ENCODE measurements at regions not wholly inside any gene's neighbourhood (a gene's known extent, or its start where the extent isn't known, plus 50 kb on each side); places are given as distances from the start of the nearest gene placed in this dataset.

DNA sequence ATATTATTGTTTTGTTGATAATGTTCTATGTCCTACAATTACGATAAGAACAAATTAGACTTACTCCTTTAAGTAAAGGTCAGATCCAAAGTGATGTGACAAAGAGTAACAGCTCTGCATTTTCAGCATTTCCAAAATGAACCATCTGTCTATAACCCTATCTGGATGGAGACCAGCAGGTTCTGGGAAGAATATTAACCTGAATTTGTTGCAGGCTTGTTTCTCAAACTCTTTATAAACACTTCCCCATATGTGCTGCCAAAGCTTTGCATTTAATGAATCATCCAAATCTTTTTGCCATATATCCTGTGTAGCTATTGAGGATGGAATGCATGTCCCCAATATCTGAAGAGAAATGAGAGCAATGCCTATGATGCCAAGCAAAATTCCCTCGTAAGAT, 198.9 kb upstream of the SLC27A6 start:
- no peak for DNase-seq
- no peak overlapping the region for H3K27ac Mint-ChIP-seq
- peaks cover 0 to 11% (median 5%) of the 10 kb centered on the region in 6 donors for H3K9me3 Mint-ChIP-seq
- no peak overlapping the region for H3K4me3 Mint-ChIP-seq
- peaks cover 0 to 2% (median 2%) of the 10 kb centered on the region in 3 donors for H3K27me3 Mint-ChIP-seq (ENCODE audit: low read depth in 3 of 3)
- H3K36me3 Mint-ChIP-seq = peaks cover 0 to 4% (median 0%) of the 10 kb centered on the region in 3 donors
- H3K4me1 Mint-ChIP-seq = no peaks in the 10 kb centered on the region

GRCh38 chr5:128770907-128771306, 194.4 kb upstream of the SLC27A6 start:
- Mint-ChIP-seq H3K27me3 (ENCODE audit: low read depth in 3 of 3) (peaks cover 0 to 2% (median 2%) of the 10 kb centered on the region in 3 donors), H3K36me3 (peaks cover 0 to 4% (median 0%) of the 10 kb centered on the region in 3 donors), H3K4me3 (no peak overlapping the region), H3K9me3 (peaks cover 0 to 19% (median 5%) of the 10 kb centered on the region in 6 donors), H3K4me1 (no peaks in the 10 kb centered on the region), H3K27ac (no peak overlapping the region)
- no peak for DNase-seq

GRCh38 chr5:128772356-128772755, 192.9 kb upstream of the SLC27A6 start:
- no peaks in the 10 kb centered on the region for H3K4me1 Mint-ChIP-seq
- peaks cover 0 to 2% (median 2%) of the 10 kb centered on the region in 3 donors for H3K27me3 Mint-ChIP-seq (ENCODE audit: low read depth in 3 of 3)
- H3K27ac Mint-ChIP-seq = no peak overlapping the region
- peaks cover 0 to 9% (median 6%) of the 10 kb centered on the region in 6 donors for H3K9me3 Mint-ChIP-seq
- DNase-seq = no peak
- peaks cover 0 to 4% (median 0%) of the 10 kb centered on the region in 3 donors for H3K36me3 Mint-ChIP-seq
- no peak overlapping the region for H3K4me3 Mint-ChIP-seq

DNA sequence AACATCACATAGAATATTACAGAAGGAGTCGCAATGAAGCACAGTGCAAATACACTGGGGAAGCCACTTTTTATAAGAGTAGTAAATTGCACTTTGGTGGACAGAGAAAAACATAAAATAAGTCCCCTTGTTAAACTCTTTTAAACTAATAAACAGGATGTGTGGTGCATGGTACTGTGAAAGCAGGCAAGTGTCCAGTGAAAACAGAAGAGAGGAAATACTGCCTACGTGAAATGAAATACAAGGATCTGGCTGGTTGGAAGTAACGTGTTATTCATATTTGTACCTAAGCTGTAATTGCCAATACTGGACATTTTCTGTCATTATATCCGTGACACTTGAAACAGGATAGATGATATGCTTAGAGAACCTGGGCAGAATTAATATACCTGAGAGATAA, 191.9 kb upstream of the SLC27A6 start:
- peaks cover 0 to 9% (median 7%) of the 10 kb centered on the region in 6 donors for H3K9me3 Mint-ChIP-seq
- no peak overlapping the region for H3K27ac Mint-ChIP-seq
- peaks cover 0 to 2% (median 0%) of the 10 kb centered on the region in 3 donors for H3K27me3 Mint-ChIP-seq (ENCODE audit: low read depth in 3 of 3)
- no peaks in the 10 kb centered on the region for H3K4me1 Mint-ChIP-seq
- no peak overlapping the region for H3K4me3 Mint-ChIP-seq
- peaks cover 0 to 4% (median 0%) of the 10 kb centered on the region in 3 donors for H3K36me3 Mint-ChIP-seq
- DNase-seq = no peak

- H3K4me1 Mint-ChIP-seq = no peaks in the 10 kb centered on the region
- no peak overlapping the region for H3K4me3 Mint-ChIP-seq
- H3K9me3 Mint-ChIP-seq = peaks cover 0 to 9% (median 5%) of the 10 kb centered on the region in 6 donors
- no peak for DNase-seq
- H3K27ac Mint-ChIP-seq = no peak overlapping the region
- peaks cover 0 to 2% (median 0%) of the 10 kb centered on the region in 3 donors for H3K27me3 Mint-ChIP-seq (ENCODE audit: low read depth in 3 of 3)
- peaks cover 0 to 4% (median 0%) of the 10 kb centered on the region in 3 donors for H3K36me3 Mint-ChIP-seq
These were observed 190.7 kb upstream of the SLC27A6 start for GRCh38 chr5:128774605-128775004.

DNA sequence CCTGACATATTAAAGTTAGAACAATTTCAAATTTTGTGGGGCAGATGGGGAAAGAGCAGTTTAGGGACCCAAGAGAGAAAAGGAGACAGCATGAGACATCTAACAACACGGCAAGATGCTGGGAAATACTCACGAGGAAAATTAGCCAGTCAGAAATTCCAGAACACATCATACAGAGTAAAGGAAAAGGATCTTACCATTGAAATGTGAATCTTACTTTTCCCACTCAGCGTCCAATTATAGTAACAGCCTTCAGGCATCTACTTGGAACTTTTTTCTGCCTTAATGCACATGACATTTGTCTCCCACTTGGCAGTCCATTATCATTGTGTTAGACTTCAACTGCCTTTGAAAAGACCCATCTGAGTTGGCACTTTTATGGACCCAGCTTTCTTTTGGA, 189.7 kb upstream of the SLC27A6 start:
- no peak for DNase-seq
- Mint-ChIP-seq H3K9me3 (peaks cover 0 to 9% (median 3%) of the 10 kb centered on the region in 6 donors), H3K4me3 (no peak overlapping the region)

GRCh38 chr5:128777052-128777451, 188.2 kb upstream of the SLC27A6 start:
- no peak overlapping the region for H3K27ac Mint-ChIP-seq
- H3K27me3 Mint-ChIP-seq (ENCODE audit: low read depth in 3 of 3) = no peaks in the 10 kb centered on the region
- no peaks in the 10 kb centered on the region for H3K36me3 Mint-ChIP-seq
- peaks cover 0 to 9% (median 1%) of the 10 kb centered on the region in 6 donors for H3K9me3 Mint-ChIP-seq
- no peak overlapping the region for H3K4me3 Mint-ChIP-seq
- DNase-seq = no peak
- H3K4me1 Mint-ChIP-seq = no peaks in the 10 kb centered on the region

More for the DNA sequence above, 189.7 kb upstream of the SLC27A6 start:
- H3K4me1 Mint-ChIP-seq = no peaks in the 10 kb centered on the region
- H3K27ac Mint-ChIP-seq = no peak overlapping the region
- H3K36me3 Mint-ChIP-seq = no peaks in the 10 kb centered on the region
- no peaks in the 10 kb centered on the region for H3K27me3 Mint-ChIP-seq (ENCODE audit: low read depth in 3 of 3)

- Mint-ChIP-seq H3K4me3 (no peak overlapping the region), H3K27ac (no peak overlapping the region), H3K36me3 (no peaks in the 10 kb centered on the region), H3K27me3 (ENCODE audit: low read depth in 3 of 3) (no peaks in the 10 kb centered on the region), H3K4me1 (no peaks in the 10 kb centered on the region), H3K9me3 (peaks cover 0 to 8% (median 5%) of the 10 kb centered on the region in 6 donors)
- no peak for DNase-seq
These were observed 186.8 kb upstream of the SLC27A6 start for GRCh38 chr5:128778474-128778873.

- Mint-ChIP-seq H3K4me3 (no peak overlapping the region), H3K27ac (no peak overlapping the region), H3K27me3 (ENCODE audit: low read depth in 3 of 3) (peaks cover 0 to 1% (median 0%) of the 10 kb centered on the region in 3 donors), H3K9me3 (peaks cover 0 to 7% (median 5%) of the 10 kb centered on the region in 6 donors), H3K4me1 (no peaks in the 10 kb centered on the region), H3K36me3 (no peaks in the 10 kb centered on the region)
- DNase-seq = no peak
These were observed 182.8 kb upstream of the SLC27A6 start for GRCh38 chr5:128782446-128782845.

GRCh38 chr5:128784726-128785125, 180.6 kb upstream of the SLC27A6 start:
- Mint-ChIP-seq H3K27ac (no peak overlapping the region), H3K27me3 (ENCODE audit: low read depth in 3 of 3) (peaks cover 0 to 1% (median 0%) of the 10 kb centered on the region in 3 donors), H3K4me3 (no peak overlapping the region), H3K36me3 (no peaks in the 10 kb centered on the region), H3K4me1 (no peaks in the 10 kb centered on the region), H3K9me3 (peaks cover 0 to 13% (median 8%) of the 10 kb centered on the region in 6 donors)
- no peak for DNase-seq

GRCh38 chr5:128791312-128791711, 174.0 kb upstream of the SLC27A6 start:
- H3K36me3 Mint-ChIP-seq = no peaks in the 10 kb centered on the region
- peaks cover 0 to 18% (median 5%) of the 10 kb centered on the region in 6 donors for H3K9me3 Mint-ChIP-seq
- DNase-seq = no peak
- peaks cover 0 to 2% (median 1%) of the 10 kb centered on the region in 3 donors for H3K27me3 Mint-ChIP-seq (ENCODE audit: low read depth in 3 of 3)
- no peak overlapping the region for H3K4me3 Mint-ChIP-seq
- no peaks in the 10 kb centered on the region for H3K4me1 Mint-ChIP-seq
- H3K27ac Mint-ChIP-seq = no peak overlapping the region

DNA sequence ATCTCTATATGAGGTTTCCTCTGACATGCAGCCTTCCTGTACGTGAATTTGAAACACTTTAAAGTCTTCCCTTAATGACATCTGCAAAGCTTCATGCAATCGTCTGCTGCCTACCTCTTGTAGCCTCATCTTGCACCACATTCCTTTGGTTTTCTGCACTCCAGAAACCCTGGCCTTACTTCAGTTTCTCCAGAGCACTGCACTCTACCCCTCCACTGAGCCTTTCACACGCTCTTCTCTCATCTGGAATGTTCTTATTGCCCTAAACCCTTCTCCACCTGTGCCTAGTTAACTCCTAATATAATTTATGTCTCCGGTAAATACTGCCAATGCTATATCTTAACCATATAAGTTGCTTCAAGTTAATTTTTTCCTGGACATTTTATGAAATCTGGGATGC, 168.8 kb upstream of the SLC27A6 start:
- no peaks in the 10 kb centered on the region for H3K4me1 Mint-ChIP-seq
- no peak overlapping the region for H3K4me3 Mint-ChIP-seq
- no peak overlapping the region for H3K27ac Mint-ChIP-seq
- DNase-seq = no peak
- peaks cover 0 to 17% (median 3%) of the 10 kb centered on the region in 6 donors for H3K9me3 Mint-ChIP-seq
- H3K36me3 Mint-ChIP-seq = no peaks in the 10 kb centered on the region
- H3K27me3 Mint-ChIP-seq (ENCODE audit: low read depth in 3 of 3) = peaks cover 0 to 2% (median 0%) of the 10 kb centered on the region in 3 donors

- no peaks in the 10 kb centered on the region for H3K36me3 Mint-ChIP-seq
- no peaks in the 10 kb centered on the region for H3K27me3 Mint-ChIP-seq (ENCODE audit: low read depth in 3 of 3)
- H3K9me3 Mint-ChIP-seq = peaks cover 0 to 15% (median 4%) of the 10 kb centered on the region in 6 donors
- no peak overlapping the region for H3K4me3 Mint-ChIP-seq
- no peak overlapping the region for H3K27ac Mint-ChIP-seq
- H3K4me1 Mint-ChIP-seq = no peaks in the 10 kb centered on the region
- no peak for DNase-seq
These were observed 166.4 kb upstream of the SLC27A6 start for GRCh38 chr5:128798871-128799270.

GRCh38 chr5:128799945-128800344, 165.3 kb upstream of the SLC27A6 start:
- Mint-ChIP-seq H3K4me1 (no peaks in the 10 kb centered on the region), H3K9me3 (peaks cover 0 to 15% (median 6%) of the 10 kb centered on the region in 6 donors), H3K27ac (no peak overlapping the region), H3K27me3 (ENCODE audit: low read depth in 3 of 3) (no peaks in the 10 kb centered on the region), H3K4me3 (no peak overlapping the region), H3K36me3 (no peaks in the 10 kb centered on the region)
- no peak for DNase-seq

- H3K9me3 Mint-ChIP-seq = peaks cover 0 to 15% (median 6%) of the 10 kb centered on the region in 6 donors
- no peak for DNase-seq
- H3K27me3 Mint-ChIP-seq (ENCODE audit: low read depth in 3 of 3) = no peaks in the 10 kb centered on the region
- H3K27ac Mint-ChIP-seq = no peak overlapping the region
- H3K36me3 Mint-ChIP-seq = no peaks in the 10 kb centered on the region
- no peaks in the 10 kb centered on the region for H3K4me1 Mint-ChIP-seq
- no peak overlapping the region for H3K4me3 Mint-ChIP-seq
These were observed 164.9 kb upstream of the SLC27A6 start for GRCh38 chr5:128800377-128800776.
